MM.1S (cell line): ENCODE measurements at regions not wholly inside any gene's neighbourhood (a gene's known extent, or its start where the extent isn't known, plus 50 kb on each side); places are given as distances from the start of the nearest gene placed in this dataset.

Experiments used
- DNase-seq: peaks from one replicate; pipeline ENCODE4 v3.0.0-alpha.2; 2015
- H2AFZ ChIP-seq: fragments of 300-600 bp; sonication (generic); 2 replicates; pipeline ENCODE4 v1.6.0; 2016; ENCODE audit warnings: antibody characterized with exemption, low read length
- H3F3A ChIP-seq: fragments of 300-600 bp; sonication (generic); 2 replicates; pipeline ENCODE4 v1.6.1; 2016; ENCODE audit warnings: mild to moderate bottlenecking, antibody characterized with exemption, low read length, moderate library complexity, mixed read lengths; ENCODE audit not compliant: insufficient read depth
- H3K27ac ChIP-seq: fragments of 300-600 bp; sonication (generic); 2 replicates; pipeline ENCODE4 v1.5.1; 2016; ENCODE audit warnings: mild to moderate bottlenecking, low read length
- H3K27me3 ChIP-seq: fragments of 300-600 bp; sonication (generic); replicated peaks from 2 replicates; pipeline ENCODE4 v1.6.0; 2016; ENCODE audit warnings: low read length; ENCODE audit not compliant: insufficient read depth
- H3K36me3 ChIP-seq: fragments of 300-600 bp; sonication (generic); replicated peaks from 2 replicates; pipeline ENCODE4 v1.6.1; 2016; ENCODE audit warnings: mild to moderate bottlenecking, low read length, mixed read lengths; ENCODE audit not compliant: insufficient read depth
- H3K4me1 ChIP-seq: fragments of 300-600 bp; sonication (generic); 2 replicates; pipeline ENCODE4 v1.6.1; 2016; ENCODE audit warnings: low read length, mixed read lengths
- H3K4me2 ChIP-seq: fragments of 300-600 bp; sonication (generic); 2 replicates; pipeline ENCODE4 v1.6.0; 2016; ENCODE audit warnings: low read depth, low read length
- H3K4me3 ChIP-seq: fragments of 300-600 bp; sonication (generic); 2 replicates; pipeline ENCODE4 v1.5.1; 2016; ENCODE audit warnings: low read length, mixed read lengths
- H3K79me2 ChIP-seq: fragments of 300-600 bp; sonication (generic); 2 replicates; pipeline ENCODE4 v1.6.1; 2016; ENCODE audit warnings: mixed run types, low read length, mixed read lengths
- H3K9ac ChIP-seq: fragments of 300-600 bp; sonication (generic); 2 replicates; pipeline ENCODE4 v1.6.1; 2016; ENCODE audit warnings: low read length, mixed read lengths
- H3K9me2 ChIP-seq: fragments of 300-600 bp; sonication (generic); replicated peaks from 2 replicates; pipeline ENCODE4 v1.6.1; 2016; ENCODE audit warnings: mild to moderate bottlenecking, low read length, mixed read lengths; ENCODE audit not compliant: insufficient read depth
- H3K9me3 ChIP-seq: fragments of 300-600 bp; sonication (generic); replicated peaks from 2 replicates; pipeline ENCODE4 v1.6.1; 2016; ENCODE audit warnings: mild to moderate bottlenecking, low read length, mixed read lengths; ENCODE audit not compliant: insufficient read depth
- H4K20me1 ChIP-seq: fragments of 300-600 bp; sonication (generic); 2 replicates; pipeline ENCODE4 v1.6.1; 2016; ENCODE audit warnings: mild to moderate bottlenecking, low read length, moderate library complexity, mixed read lengths; ENCODE audit not compliant: insufficient read depth
- EZH2 ChIP-seq: fragments of 300-600 bp; sonication (generic); optimal IDR thresholded peaks from 2 replicates; pipeline ENCODE3; 2017; ENCODE audit warnings: low read depth, mild to moderate bottlenecking, antibody characterized with exemption, low read length, mixed read lengths
- EZH2phosphoT487 ChIP-seq: fragments of 300-600 bp; sonication (generic); IDR thresholded peaks from 2 replicates; pipeline ENCODE4 v1.6.1; 2018; ENCODE audit warnings: antibody characterized with exemption, low read length
- TF ChIP-seq, protein P1 (sequence below): fragments of 300-600 bp; sonication (generic); IDR thresholded peaks from 2 replicates; pipeline ENCODE4 v1.5.1; 2016; ENCODE audit warnings: antibody characterized with exemption, low read length, mixed read lengths

DNA sequence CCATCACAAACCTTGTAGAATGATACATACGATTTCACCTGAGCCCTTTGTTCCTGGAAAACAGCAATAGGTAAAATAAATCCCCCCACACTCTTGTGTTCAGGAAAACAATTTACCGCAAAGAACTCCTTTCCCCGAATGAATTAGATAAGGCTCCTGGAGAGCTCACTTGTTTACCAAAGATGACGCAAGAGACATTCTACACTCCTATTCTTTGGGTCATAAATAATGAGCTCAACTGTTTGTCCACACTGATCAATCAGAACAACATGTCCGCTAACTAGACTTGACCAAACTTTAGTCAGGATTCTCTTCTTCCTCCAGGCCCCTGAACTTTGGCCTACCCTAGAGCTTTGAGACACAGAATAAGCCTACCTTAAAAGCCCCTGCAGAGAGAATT, 271.9 kb upstream of the OPRM1 start:
- DNase-seq: no peak
- Histone ChIP-seq H3K4me1 (no peaks in the 10 kb centered on the region), H3K36me3 (no peaks in the 10 kb centered on the region), H3K4me2 (no peak overlapping the region), H3K27ac (no peak overlapping the region), H2AFZ (no peak overlapping the region), H4K20me1 (no peaks in the 10 kb centered on the region), H3K4me3 (no peak overlapping the region), H3K9me2 (no peaks in the 10 kb centered on the region), H3K79me2 (no peaks in the 10 kb centered on the region), H3K27me3 (no peaks in the 10 kb centered on the region), H3F3A (no peaks in the 10 kb centered on the region), H3K9ac (no peak overlapping the region), H3K9me3 (no peaks in the 10 kb centered on the region)
- TF ChIP-seq EZH2phosphoT487 (no peak), EZH2 (no peak)
- TF ChIP-seq, protein P1, sequence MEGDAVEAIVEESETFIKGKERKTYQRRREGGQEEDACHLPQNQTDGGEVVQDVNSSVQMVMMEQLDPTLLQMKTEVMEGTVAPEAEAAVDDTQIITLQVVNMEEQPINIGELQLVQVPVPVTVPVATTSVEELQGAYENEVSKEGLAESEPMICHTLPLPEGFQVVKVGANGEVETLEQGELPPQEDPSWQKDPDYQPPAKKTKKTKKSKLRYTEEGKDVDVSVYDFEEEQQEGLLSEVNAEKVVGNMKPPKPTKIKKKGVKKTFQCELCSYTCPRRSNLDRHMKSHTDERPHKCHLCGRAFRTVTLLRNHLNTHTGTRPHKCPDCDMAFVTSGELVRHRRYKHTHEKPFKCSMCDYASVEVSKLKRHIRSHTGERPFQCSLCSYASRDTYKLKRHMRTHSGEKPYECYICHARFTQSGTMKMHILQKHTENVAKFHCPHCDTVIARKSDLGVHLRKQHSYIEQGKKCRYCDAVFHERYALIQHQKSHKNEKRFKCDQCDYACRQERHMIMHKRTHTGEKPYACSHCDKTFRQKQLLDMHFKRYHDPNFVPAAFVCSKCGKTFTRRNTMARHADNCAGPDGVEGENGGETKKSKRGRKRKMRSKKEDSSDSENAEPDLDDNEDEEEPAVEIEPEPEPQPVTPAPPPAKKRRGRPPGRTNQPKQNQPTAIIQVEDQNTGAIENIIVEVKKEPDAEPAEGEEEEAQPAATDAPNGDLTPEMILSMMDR: no peak

GRCh38 chr6:153758516-153758915, 280.5 kb upstream of the OPRM1 start:
- Histone ChIP-seq H3K9ac (no peak overlapping the region), H3K27me3 (no peaks in the 10 kb centered on the region), H2AFZ (no peak overlapping the region), H3K9me3 (no peaks in the 10 kb centered on the region), H3K27ac (no peak overlapping the region), H3K9me2 (no peaks in the 10 kb centered on the region), H3F3A (no peaks in the 10 kb centered on the region), H4K20me1 (no peaks in the 10 kb centered on the region), H3K4me2 (no peak overlapping the region), H3K79me2 (no peaks in the 10 kb centered on the region), H3K4me3 (no peak overlapping the region), H3K4me1 (no peaks in the 10 kb centered on the region), H3K36me3 (no peaks in the 10 kb centered on the region)
- no peak for TF ChIP-seq EZH2
- TF ChIP-seq, protein P1: no peak
- TF ChIP-seq EZH2phosphoT487: no peak
- no peak for DNase-seq

DNA sequence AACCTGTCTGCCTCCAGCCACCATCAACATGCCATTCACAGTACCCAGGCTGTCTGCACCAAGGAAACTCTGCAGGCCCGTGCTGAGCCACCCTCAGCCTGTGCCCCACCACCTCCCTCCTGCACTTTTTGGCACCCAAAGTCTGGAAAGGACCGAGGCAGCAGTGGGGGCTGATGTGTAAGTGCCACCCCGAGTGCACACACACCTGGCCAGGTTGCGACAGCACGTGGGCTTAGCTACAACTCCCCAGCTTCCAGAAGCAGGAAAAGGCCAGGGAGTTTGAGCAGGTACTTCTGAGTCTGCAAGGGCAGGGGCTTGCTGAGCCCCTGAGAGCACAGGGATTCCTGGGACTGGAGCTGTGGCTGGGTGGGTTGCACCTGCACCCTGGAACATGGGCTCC, 303.3 kb upstream of the OPRM1 start:
- H2AFZ ChIP-seq: no peak overlapping the region
- no peaks in the 10 kb centered on the region for H3F3A ChIP-seq
- H3K9me2 ChIP-seq: no peaks in the 10 kb centered on the region
- TF ChIP-seq EZH2phosphoT487 (no peak), EZH2 (no peak)
- TF ChIP-seq, protein P1: no peak
- H3K4me1 ChIP-seq: no peaks in the 10 kb centered on the region
- no peak overlapping the region for H3K4me3 ChIP-seq
- H3K9me3 ChIP-seq: no peaks in the 10 kb centered on the region
- H3K4me2 ChIP-seq: no peak overlapping the region
- H4K20me1 ChIP-seq: no peaks in the 10 kb centered on the region
- DNase-seq: no peak
- no peaks in the 10 kb centered on the region for H3K36me3 ChIP-seq
- no peaks in the 10 kb centered on the region for H3K27me3 ChIP-seq
- H3K9ac ChIP-seq: no peak overlapping the region
- H3K79me2 ChIP-seq: no peaks in the 10 kb centered on the region
- no peak overlapping the region for H3K27ac ChIP-seq
